HEK293 (cell line): ENCODE measurements at regions not wholly inside any gene's neighbourhood (a gene's known extent, or its start where the extent isn't known, plus 50 kb on each side); places are given as distances from the start of the nearest gene placed in this dataset.

ENCODE experiments used
- ATF2 ChIP-seq: fragments of 450-650 bp; formaldehyde crosslinking; IDR thresholded peaks from 2 replicates; pipeline ENCODE4 v1.5.1; 2016; ENCODE audit warnings: missing biosample characterization, missing genetic modification characterization, low read depth
- BCL11A ChIP-seq: fragments of 450-650 bp; formaldehyde crosslinking; IDR thresholded peaks from 2 replicates; pipeline ENCODE4 v1.5.1; 2016; ENCODE audit warnings: low read depth, missing biosample characterization, missing genetic modification characterization
- CTCF ChIP-seq: fragments of 450-650 bp; formaldehyde crosslinking; IDR thresholded peaks from 2 replicates; pipeline ENCODE4 v1.5.1; 2016; ENCODE audit warnings: missing biosample characterization, missing genetic modification characterization
- KLF16 ChIP-seq: fragments of 450-650 bp; formaldehyde crosslinking; IDR thresholded peaks from 2 replicates; pipeline ENCODE4 v1.5.1; 2017; ENCODE audit warnings: missing biosample characterization, missing genetic modification characterization
- REST ChIP-seq: fragments of 450-650 bp; formaldehyde crosslinking; IDR thresholded peaks from 2 replicates; pipeline ENCODE4 v1.5.1; 2016; ENCODE audit warnings: missing biosample characterization, missing genetic modification characterization
- TSHZ1 ChIP-seq: fragments of 450-650 bp; formaldehyde crosslinking; IDR thresholded peaks from 2 replicates; pipeline ENCODE4 v1.5.1; 2016; ENCODE audit warnings: missing biosample characterization, missing genetic modification characterization, borderline replicate concordance
- ZNF138 ChIP-seq: fragments of 450-650 bp; formaldehyde crosslinking; IDR thresholded peaks from 2 replicates; pipeline ENCODE4 v1.5.1; 2016; ENCODE audit warnings: missing biosample characterization, missing genetic modification characterization, borderline replicate concordance
- ZNF223 ChIP-seq: fragments of 450-650 bp; formaldehyde crosslinking; IDR thresholded peaks from 2 replicates; pipeline ENCODE4 v1.5.1; 2016; ENCODE audit warnings: missing biosample characterization, missing genetic modification characterization
- ZNF24 ChIP-seq: fragments of 450-650 bp; formaldehyde crosslinking; IDR thresholded peaks from 2 replicates; pipeline ENCODE4 v1.5.1; 2016; ENCODE audit warnings: missing biosample characterization, missing genetic modification characterization
- ZNF621 ChIP-seq: fragments of 450-650 bp; formaldehyde crosslinking; IDR thresholded peaks from 2 replicates; pipeline ENCODE4 v1.5.1; 2017; ENCODE audit warnings: missing biosample characterization, missing genetic modification characterization
- ZNF660 ChIP-seq: fragments of 450-650 bp; IDR thresholded peaks from 2 replicates; pipeline ENCODE4 v1.5.1; 2018; ENCODE audit warnings: missing biosample characterization, mild to moderate bottlenecking, missing genetic modification characterization
- ZNF777 ChIP-seq: fragments of 450-650 bp; formaldehyde crosslinking; IDR thresholded peaks from 2 replicates; pipeline ENCODE4 v1.5.1; 2017; ENCODE audit warnings: missing biosample characterization, missing genetic modification characterization, borderline replicate concordance
- ZNF830 ChIP-seq: fragments of 450-650 bp; IDR thresholded peaks from 2 replicates; pipeline ENCODE4 v1.5.0; 2018; ENCODE audit warnings: missing biosample characterization, missing genetic modification characterization, low read depth, mild to moderate bottlenecking, moderate library complexity

- no peak for TF ChIP-seq ZNF24 (tag by site-specific recombination)
- TF ChIP-seq TSHZ1 (tag by site-specific recombination) = no peak
- TF ChIP-seq ZNF621 = no peak
- no peak for TF ChIP-seq ZNF223
- 0 out of 2 replicates have a peak, but pooled peaks have one; percentile 22 for TF ChIP-seq ATF2 (tag by site-specific recombination)
- TF ChIP-seq ZNF660 (tag by site-specific recombination) = peak; percentile 79
- no peak for TF ChIP-seq KLF16 (tag by site-specific recombination)
- TF ChIP-seq ZNF777 (tag by site-specific recombination) = no peak
- TF ChIP-seq CTCF = no peak
- no peak for TF ChIP-seq ZNF830 (tag by site-specific recombination)
- TF ChIP-seq ZNF138 (tag by site-specific recombination) = no peak
- no peak for TF ChIP-seq REST
- no peak for TF ChIP-seq BCL11A (tag by site-specific recombination)
These were observed 84.7 kb upstream of the ADGRF1 start for GRCh38 chr6:47126647-47127391.
